Loucy (cell line): ENCODE measurements at regions not wholly inside any gene's neighbourhood (a gene's known extent, or its start where the extent isn't known, plus 50 kb on each side); places are given as distances from the start of the nearest gene placed in this dataset.

Experiments used
- H2AFZ ChIP-seq: fragments of 200-600 bp; sonication (generic); 2 replicates; pipeline ENCODE4 v1.6.0; 2016; ENCODE audit warnings: antibody characterized with exemption, mild to moderate bottlenecking, low read length, moderate library complexity
- H3F3A ChIP-seq: fragments of 200-600 bp; 2 replicates; pipeline ENCODE4 v1.6.0; 2016; ENCODE audit warnings: antibody characterized with exemption, low read depth, mild to moderate bottlenecking
- H3K27me3 ChIP-seq: fragments of 200-600 bp; sonication (generic); 2 replicates; pipeline ENCODE4 v1.6.1; 2014; ENCODE audit warnings: low read length, mild to moderate bottlenecking; ENCODE audit not compliant: insufficient read depth, poor library complexity, severe bottlenecking
- H3K36me3 ChIP-seq: fragments of 200-600 bp; sonication (generic); 2 replicates; pipeline ENCODE4 v1.6.1; 2016; ENCODE audit warnings: low read length; ENCODE audit not compliant: insufficient read depth
- H3K4me1 ChIP-seq: fragments of 200-600 bp; sonication (generic); 2 replicates; pipeline ENCODE4 v1.5.1; 2014; ENCODE audit warnings: low read length, mild to moderate bottlenecking; ENCODE audit not compliant: insufficient read depth, poor library complexity, severe bottlenecking
- H3K4me2 ChIP-seq: fragments of 200-600 bp; sonication (generic); 2 replicates; pipeline ENCODE4 v1.6.0; 2014; ENCODE audit warnings: antibody characterized with exemption, low read length, low read depth, mild to moderate bottlenecking; ENCODE audit not compliant: poor library complexity, severe bottlenecking
- H3K4me3 ChIP-seq: fragments of 200-600 bp; sonication (generic); 2 replicates; pipeline ENCODE4 v1.5.1; 2014; ENCODE audit warnings: low read length, mild to moderate bottlenecking, mixed read lengths; ENCODE audit not compliant: poor library complexity, severe bottlenecking
- H3K79me2 ChIP-seq: fragments of 200-600 bp; sonication (generic); 2 replicates; pipeline ENCODE4 v1.6.1; 2014; ENCODE audit warnings: low read length; ENCODE audit not compliant: insufficient read depth
- H3K9ac ChIP-seq: fragments of 200-600 bp; sonication (generic); 2 replicates; pipeline ENCODE4 v1.6.0; 2014; ENCODE audit warnings: mild to moderate bottlenecking, low read depth, low read length, moderate library complexity; ENCODE audit not compliant: poor library complexity, severe bottlenecking
- H3K9me2 ChIP-seq: fragments of 200-600 bp; sonication (generic); replicated peaks from 2 replicates; pipeline ENCODE4 v1.6.1; 2016; ENCODE audit warnings: low read depth, low read length, mixed read lengths
- H3K9me3 ChIP-seq: fragments of 200-600 bp; sonication (generic); 2 replicates; pipeline ENCODE4 v1.6.1; 2014; ENCODE audit warnings: mild to moderate bottlenecking, antibody characterized with exemption, low read length, low read depth; ENCODE audit not compliant: insufficient read depth
- H4K20me1 ChIP-seq: fragments of 200-600 bp; sonication (generic); 2 replicates; pipeline ENCODE4 v1.6.0; 2014; ENCODE audit warnings: antibody characterized with exemption, low read length, mild to moderate bottlenecking; ENCODE audit not compliant: insufficient read depth, poor library complexity, severe bottlenecking
- CTCF ChIP-seq: fragments of 200-600 bp; sonication (generic); conservative IDR thresholded peaks from 2 replicates; pipeline ENCODE4 v1.5.1; 2014; ENCODE audit warnings: mild to moderate bottlenecking, antibody characterized with exemption, low read length
- EZH2phosphoT487 ChIP-seq: fragments of 200-600 bp; IDR thresholded peaks from 2 replicates; pipeline ENCODE4 v1.6.1; 2018; ENCODE audit warnings: antibody characterized with exemption, mild to moderate bottlenecking, moderate library complexity, borderline replicate concordance

DNA sequence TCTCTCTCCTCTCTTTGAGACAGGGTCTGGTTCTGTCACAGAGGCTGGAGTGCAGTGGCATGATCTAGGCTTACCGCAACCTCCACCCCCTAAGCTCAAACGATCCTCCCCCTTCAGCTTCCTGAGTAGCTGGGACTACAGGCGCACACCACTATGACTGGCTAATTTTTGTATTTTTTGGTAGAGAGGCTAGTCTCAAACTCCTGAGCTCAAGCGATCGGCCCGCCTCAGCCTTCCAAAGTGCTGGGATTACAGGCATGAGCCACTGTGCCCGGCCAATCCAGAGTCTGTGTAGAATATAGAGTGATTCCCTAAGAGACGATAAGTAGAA lies 65.8 kb upstream of the RPH3AL start:
- Histone ChIP-seq H3K36me3 (no peaks in the 10 kb centered on the region), H3K79me2 (peaks cover 13% of the 10 kb centered on the region; the same call in 1 of the 2 replicates), H3F3A (peaks cover 19% of the 10 kb centered on the region), H3K9ac (peak overlapping the region; percentile 99), H3K9me3 (no peaks in the 10 kb centered on the region), H2AFZ (no peak overlapping the region), H3K27me3 (no peaks in the 10 kb centered on the region), H3K4me2 (peak overlapping the region; percentile 99), H4K20me1 (no peaks in the 10 kb centered on the region), H3K4me1 (peaks cover 81% of the 10 kb centered on the region), H3K4me3 (peak overlapping the region; percentile 67), H3K9me2 (no peaks in the 10 kb centered on the region)
- no peak for TF ChIP-seq CTCF

- Histone ChIP-seq H4K20me1 (no peaks in the 10 kb centered on the region), H3K9ac (peak overlapping the region; percentile 99), H2AFZ (no peak overlapping the region), H3K4me3 (peak overlapping the region; percentile 67), H3F3A (peaks cover 23% of the 10 kb centered on the region), H3K27me3 (no peaks in the 10 kb centered on the region), H3K79me2 (peaks cover 15% of the 10 kb centered on the region; the same call in 1 of the 2 replicates), H3K9me3 (no peaks in the 10 kb centered on the region), H3K4me2 (peak overlapping the region; percentile 99), H3K4me1 (peaks cover 76% of the 10 kb centered on the region), H3K36me3 (no peaks in the 10 kb centered on the region), H3K9me2 (no peaks in the 10 kb centered on the region)
- no peak for TF ChIP-seq CTCF
- no peak for TF ChIP-seq EZH2phosphoT487
These were observed 65.2 kb upstream of the RPH3AL start for GRCh38 chr17:417691-418420.

GRCh38 chr17:416293-417206 lies 63.9 kb upstream of the RPH3AL start:
- H2AFZ ChIP-seq = no peak overlapping the region
- TF ChIP-seq CTCF = 0 out of 2 replicates have a peak, but pooled peaks have one; percentile 12
- TF ChIP-seq EZH2phosphoT487 = no peak
- H3K4me3 ChIP-seq = peak overlapping the region; percentile 67
- peak overlapping the region; percentile 99 for H3K9ac ChIP-seq
- H3K9me3 ChIP-seq = no peaks in the 10 kb centered on the region
- H3K4me1 ChIP-seq = peaks cover 74% of the 10 kb centered on the region
- peaks cover 23% of the 10 kb centered on the region for H3F3A ChIP-seq
- peak overlapping the region; percentile 99 for H3K4me2 ChIP-seq
- no peaks in the 10 kb centered on the region for H3K9me2 ChIP-seq
- H3K27me3 ChIP-seq = no peaks in the 10 kb centered on the region
- H3K79me2 ChIP-seq = peaks cover 28% of the 10 kb centered on the region
- H4K20me1 ChIP-seq = peaks cover 5% of the 10 kb centered on the region
- H3K36me3 ChIP-seq = no peaks in the 10 kb centered on the region
